Cardiac septum (tissue), 1 donor: ENCODE measurements at regions not wholly inside any gene's neighbourhood (a gene's known extent, or its start where the extent isn't known, plus 50 kb on each side); places are given as distances from the start of the nearest gene placed in this dataset.
"Not testable (repeated sequence)": the region's sequence is repeated elsewhere in the genome, so short reads cannot be mapped to it uniquely, and the experiment has no call there.

Source experiments
- DNase-seq: peaks from one replicate; pipeline ENCODE4 v3.0.0-alpha.2; 2020; ENCODE audit warnings: low spot score
- intact Hi-C: fragments of 100-400 bp; cut with DNase I; formaldehyde crosslinking; loops from one replicate; pipeline ENCODE4 v1.14.0; 2022
- donor health status: DM: no; HTN: no; CAD: no.

DNA sequence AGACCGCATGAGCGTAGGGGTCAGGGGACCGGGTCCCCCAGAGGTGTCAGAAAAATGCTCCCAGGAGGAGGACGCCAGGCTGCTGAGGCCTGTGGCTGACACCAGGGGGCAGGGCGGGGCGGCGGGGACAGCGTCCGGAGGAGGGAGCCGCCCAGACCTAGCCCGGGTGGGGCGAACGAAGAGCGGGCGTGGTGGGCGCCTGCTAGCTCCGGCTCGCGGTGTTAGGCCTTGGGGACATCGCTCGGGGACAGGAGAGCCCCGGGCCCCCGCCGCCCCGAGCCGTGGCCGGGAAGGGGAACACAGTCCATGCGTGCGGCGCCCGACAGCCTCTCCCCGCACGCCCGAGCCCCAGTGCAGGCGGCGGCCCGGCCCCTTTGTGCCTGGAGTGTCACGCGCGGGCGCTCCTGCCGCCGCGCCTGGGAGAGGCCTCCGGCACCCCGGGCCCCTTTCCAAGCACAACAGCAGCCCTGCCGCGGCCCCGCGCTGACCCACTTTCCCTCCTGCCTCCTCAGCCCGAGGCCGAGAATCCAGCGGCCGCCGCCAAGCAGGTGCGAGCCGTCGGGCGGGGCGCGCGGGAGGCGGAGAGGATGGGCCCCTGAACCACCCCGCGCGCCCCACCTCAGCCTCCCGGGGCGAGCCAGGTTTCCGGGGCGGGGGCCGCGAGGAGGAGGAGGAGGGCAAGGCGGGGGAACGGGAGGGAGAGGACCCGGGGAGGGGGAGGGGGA lies 111.0 kb upstream of the KLF13 start:
- intact Hi-C loops, result loop anchor here (1.0 to 5.0 kb wide), 4 partner anchors 21 to 222 kb away; partner anchors contain the start of gene KLF13
- peak; percentile 95 for DNase-seq

DNA sequence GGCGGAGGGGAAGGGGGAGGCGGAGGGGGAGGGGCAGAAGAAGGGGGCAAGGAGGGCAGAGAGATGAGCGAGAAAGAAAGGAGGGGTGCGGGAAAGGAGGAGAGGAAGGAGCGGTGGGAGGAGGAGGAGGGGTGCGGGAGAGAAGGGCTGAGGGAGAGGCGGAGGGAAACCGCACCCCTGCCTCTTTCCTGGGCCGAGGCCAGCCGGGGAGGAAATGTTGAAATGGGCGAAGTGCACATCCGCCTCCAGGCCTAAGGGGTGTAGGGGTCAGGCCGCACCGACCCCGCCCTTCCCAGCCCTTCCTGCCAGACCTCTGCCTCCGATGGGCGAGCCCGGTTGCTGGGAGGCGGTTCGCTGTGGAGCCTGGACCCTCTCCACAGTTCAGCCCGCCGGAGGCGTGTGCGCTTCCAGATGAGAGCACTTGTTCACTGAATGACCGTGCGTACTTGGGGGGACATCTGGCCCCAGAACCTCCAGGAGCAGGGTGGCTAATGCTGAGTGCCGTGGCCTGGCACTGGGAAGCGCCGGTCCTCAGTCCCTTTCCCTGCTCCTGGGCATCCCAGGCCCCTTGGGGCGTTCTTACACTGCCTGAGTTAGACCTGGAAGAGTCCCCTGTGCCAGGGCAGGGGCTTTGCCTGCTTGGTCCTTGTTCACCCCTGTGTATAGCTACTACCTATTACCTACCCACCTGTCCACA lies 110.3 kb upstream of the KLF13 start:
- peak; percentile 96 for DNase-seq
- intact Hi-C loops, result loop anchor here (1.0 to 5.0 kb wide), 2 partner anchors 110 to 221 kb away; partner anchors contain the start of gene KLF13

DNA sequence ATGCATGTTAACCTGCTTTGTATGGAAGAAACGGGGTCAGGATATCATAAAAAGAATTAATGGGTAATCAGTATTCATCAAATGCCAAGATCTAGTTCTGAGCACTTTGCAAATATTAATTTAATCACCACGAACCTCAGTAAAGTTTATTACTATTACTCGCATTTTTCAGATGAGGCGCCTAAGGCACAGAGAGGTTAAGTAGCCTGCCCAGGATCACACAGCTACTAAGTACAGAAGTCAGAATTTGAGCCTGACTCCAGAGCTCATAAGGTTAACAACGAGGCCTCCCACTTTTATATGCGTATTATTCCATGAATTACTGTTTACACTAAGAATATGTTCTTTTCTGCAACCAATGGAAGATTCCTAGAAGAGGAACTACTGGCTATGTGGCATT lies 109.6 kb upstream of the KLF13 start:
- intact Hi-C loops, result loop anchor here (5.0 kb wide), 1 partner anchor 220 kb away; no protein-coding TSS in a partner anchor
- DNase-seq, result no peak

DNA sequence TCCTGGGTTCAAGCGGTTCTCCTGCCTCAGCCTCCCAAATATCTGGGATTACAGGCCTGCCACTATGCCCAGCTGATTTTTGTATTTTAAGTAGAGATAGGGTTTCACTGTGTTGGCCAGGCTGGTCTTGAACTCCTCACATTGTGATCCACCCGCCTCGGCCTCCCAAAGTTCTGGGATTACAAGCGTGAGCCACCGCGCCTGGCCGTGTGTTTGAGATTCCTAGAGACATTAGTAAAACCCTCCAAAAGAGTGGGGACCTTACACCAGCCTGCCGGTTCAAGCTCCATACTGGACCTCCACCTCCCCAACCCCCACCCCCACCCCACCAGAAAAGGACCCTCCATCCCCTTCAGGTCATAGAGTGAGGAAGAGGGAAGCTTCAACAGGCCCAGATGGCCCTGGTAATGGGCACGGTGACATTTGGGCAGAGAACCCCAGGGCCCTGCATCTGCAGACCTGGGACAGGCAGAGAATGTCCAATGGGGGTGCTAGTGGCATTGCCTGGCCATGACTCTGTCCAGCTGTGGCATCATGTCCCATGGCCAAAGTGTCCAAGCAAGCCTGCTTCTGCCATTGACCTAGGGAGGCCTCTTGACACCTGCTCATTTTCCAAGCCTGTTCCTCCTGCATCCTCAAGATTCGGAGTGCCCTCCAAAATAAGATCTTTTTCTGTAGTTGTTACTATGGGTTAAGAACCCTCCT lies 108.9 kb upstream of the KLF13 start:
- intact Hi-C loops, result loop anchor here (5.0 kb wide), 1 partner anchor 220 kb away; no protein-coding TSS in a partner anchor
- DNase-seq, result no peak

DNA sequence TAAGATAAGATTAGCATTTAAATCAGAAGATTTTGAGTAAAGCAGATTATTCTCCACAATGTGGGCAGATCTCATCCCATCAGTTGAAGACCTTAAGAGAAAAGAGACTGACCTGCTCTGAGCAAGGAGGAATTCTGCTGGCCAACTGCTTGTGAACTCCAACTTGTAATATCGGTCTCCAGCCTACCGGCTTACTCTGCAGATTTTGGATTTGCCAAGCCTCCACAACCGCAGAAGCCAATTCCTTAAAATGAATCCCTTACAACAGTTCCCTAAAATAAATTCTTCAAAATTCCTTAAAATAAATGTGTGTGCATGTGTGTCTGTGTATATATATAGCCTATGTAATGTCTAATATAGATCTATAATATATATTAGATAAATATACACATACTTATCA lies 107.4 kb upstream of the KLF13 start:
- intact Hi-C loops, result loop anchor here (5.0 kb wide), 1 partner anchor 218 kb away; no protein-coding TSS in a partner anchor
- DNase-seq, result no peak

DNA sequence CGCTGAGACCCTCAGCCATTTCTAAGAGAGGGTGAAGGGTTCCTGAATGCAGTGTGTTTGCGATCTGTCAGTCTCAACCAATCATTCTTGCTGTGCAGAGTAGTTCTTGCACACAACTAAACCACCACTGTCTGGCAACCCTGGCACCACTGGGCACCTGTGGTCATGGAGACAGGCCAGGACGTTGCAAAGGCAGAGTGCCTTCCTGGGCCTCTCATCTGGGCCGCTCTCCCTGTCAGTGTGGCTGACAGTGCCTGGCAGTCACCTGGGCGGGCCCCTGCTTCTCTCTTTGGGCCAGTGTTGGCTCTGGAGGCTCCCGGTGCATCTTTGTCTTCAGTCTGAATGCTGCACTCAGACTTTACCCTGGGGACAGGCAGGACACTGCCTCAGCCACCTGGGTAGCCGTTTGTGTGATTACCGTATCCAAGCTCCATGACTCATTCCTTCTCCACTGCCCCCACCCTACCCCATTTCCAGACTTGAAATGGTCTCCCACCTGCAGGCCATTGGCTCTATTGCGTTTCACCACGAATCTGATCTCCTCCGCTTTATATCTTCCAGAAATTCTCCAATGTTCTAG lies 104.6 kb upstream of the KLF13 start:
- no peak for DNase-seq
- intact Hi-C loops, result no loop called here

DNA sequence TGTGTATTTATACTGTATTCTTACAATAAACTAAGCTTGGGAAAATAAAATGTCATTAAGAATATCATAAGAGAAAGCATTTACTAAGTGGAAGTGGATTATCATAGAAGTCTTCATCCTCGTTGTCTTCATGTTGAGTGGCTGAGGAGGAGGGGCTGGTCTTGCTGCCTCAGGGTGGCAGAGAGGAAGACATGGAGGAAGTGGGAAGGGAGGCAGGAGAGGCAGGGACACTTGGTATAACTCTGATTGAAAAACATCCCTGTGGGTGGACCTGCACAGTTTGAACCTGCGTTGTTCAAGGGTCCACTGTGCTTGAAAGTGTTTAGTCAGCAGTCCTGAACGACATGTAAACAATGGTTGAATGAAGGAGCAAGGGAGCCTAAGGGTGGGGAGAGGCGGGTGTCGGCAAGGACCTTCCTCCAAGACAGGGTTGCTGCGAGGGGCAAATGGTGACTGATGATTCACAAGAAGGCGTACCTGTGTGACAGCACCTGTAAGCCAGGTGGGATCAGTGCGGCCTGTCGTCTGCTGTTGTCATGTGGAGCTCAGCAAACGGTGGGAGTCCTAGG lies 103.8 kb upstream of the KLF13 start:
- DNase-seq, result no peak
- intact Hi-C loops, result no loop called here

DNA sequence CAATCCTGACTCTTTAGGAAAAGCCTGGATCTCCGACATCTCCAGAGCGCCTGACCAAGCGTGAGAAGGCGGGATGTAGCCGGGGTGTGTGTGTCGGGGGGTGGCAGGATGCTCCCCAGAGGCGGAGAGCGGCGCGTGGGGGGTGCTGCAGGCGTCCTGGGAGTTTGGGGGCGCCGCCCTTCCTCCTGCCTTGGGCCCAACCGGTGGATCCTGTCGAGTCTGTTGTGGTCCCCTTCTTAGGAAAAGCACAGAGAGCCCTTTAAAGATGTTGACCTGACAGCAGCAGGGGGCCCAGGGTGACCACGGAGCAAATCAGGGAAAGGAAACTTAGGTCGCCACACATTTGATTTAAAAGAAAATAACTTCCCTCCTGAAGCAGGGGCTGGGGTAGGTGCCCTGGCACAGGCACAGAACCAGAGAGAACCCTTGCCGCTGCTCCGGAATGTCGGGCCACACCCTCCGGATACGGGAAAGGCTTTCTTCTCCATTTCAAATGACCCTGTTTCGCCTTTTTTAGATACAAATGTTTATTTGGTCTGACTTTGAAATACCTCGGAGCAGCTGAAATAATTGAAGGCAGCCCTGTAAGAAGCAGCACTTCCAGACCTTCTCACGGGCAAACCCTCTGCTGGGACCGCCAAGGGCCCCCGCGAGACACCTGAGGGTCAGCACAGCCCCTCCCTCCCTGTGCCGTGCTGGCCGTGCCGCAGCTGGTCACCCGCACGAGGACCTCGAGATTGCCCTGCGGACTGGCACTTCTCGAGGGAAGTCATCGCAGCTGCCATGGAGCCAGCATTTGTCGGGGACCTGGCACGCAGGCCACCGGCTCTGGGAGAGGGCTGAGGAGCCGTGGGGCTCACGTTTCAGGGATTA lies 102.9 kb upstream of the KLF13 start:
- intact Hi-C loops, result no loop called here

DNA sequence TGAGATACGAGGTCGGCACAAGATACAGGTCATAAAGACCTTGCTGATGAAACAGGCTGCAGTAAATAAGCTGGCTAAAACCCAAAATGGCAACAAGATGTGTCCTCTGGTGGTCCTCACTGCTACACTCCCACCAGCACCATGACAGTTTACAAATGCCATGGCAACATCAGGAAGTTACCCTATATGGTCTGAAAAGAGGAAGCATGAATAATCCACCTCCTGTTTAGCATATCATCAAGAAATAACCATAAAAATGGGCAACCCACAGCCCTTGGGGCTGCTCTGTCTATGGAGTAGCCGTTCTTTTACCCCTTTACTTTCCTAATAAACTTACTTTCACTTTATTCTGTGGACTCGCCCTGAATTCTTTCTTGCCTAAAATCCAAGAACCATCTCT lies 102.0 kb upstream of the KLF13 start:
- DNase-seq, intact Hi-C loops: not testable (repeated sequence)

More for the DNA sequence above, 102.9 kb upstream of the KLF13 start:
- no peak for DNase-seq

DNA sequence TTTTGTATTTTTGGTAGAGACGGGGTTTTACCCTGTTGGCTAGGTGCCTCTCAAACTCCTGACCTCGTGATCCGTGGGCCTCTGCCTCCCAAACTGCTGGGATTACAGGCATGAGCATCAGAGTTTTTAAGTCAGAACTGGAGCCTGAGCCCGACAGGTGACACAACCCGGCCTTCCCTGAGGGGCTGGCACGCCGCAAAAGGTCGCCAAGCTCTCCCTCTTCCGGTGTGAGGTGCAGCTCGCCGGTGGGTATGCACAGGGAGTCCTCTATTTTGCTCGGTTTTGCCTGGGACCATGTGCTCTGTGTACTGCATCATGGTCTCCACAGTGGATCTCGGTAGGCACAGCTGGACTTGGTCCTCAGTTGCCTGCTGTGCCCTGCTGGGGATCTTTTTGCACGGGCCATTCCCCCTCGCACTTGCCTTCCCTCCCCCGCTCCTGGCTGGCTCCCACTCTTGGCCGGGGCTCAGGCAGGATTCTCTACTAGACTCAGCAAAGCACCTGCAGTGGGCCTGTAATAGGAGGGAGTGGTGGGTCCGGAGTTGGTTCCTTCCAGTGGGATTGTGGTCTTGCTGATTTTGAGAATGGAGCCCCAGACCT lies 101.2 kb upstream of the KLF13 start:
- intact Hi-C loops, result no loop called here
- no peak for DNase-seq

DNA sequence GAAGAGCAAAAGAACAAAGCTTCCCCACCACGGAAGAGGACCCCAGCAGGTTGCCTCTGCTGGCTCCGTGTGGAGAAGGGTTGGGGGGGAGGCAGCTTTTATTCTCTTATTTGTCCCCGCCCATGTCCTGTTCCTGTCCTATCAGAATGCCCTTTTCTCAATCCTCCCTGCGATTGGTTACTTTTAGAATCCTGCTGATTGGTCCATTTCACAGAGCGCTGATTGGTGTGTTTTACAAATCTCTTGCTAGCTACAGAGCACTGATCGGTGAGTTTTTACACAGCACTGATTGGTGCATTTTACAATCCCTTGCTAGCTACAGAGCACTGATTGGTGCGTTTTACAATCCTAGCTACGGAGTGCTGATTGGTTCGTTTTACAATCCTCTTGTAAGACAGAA lies 100.6 kb upstream of the KLF13 start:
- intact Hi-C loops, result no loop called here
- no peak for DNase-seq

DNA sequence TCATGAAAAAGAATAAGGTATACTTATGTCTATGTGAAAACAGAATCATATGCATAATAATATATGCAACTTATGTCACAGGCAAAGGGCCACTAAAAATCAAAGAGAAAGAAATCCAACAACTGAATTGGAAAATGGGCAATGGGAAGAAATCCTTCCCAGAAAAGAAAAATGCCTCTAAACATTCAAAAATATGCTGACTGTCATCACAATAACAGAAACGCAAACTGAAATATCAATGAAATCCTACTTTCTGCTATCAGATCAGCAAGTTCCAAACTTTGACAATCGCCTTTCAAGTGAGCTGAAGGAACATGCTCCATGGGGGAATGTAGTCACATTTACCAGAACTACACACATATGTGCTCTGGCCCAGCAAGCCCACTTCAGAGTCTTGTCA lies 99.4 kb upstream of the KLF13 start:
- no peak for DNase-seq
- intact Hi-C loops, result no loop called here

DNA sequence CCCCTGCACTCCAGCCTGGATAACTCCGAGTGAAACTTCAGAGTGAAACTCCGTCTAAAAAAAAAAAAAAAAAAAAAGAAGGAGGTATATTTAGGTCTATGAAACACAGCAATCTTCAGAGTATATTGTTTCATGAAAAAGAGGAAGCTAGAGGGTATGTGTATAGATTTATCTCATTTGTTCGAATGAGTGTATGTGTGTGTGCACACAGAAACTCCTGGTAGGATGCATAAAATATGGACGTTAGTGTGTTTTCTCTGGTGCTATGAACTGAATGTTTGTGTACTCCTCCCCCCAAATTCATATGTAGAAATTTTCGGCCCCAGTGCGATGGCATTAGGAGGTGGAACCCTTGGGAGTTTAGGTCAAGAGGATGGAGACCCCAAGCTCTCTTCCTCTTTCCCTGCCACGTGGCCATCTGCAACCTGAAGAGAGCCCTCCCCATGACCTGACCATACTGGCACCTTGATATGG lies 98.6 kb upstream of the KLF13 start:
- intact Hi-C loops, result no loop called here
- DNase-seq, result no peak

DNA sequence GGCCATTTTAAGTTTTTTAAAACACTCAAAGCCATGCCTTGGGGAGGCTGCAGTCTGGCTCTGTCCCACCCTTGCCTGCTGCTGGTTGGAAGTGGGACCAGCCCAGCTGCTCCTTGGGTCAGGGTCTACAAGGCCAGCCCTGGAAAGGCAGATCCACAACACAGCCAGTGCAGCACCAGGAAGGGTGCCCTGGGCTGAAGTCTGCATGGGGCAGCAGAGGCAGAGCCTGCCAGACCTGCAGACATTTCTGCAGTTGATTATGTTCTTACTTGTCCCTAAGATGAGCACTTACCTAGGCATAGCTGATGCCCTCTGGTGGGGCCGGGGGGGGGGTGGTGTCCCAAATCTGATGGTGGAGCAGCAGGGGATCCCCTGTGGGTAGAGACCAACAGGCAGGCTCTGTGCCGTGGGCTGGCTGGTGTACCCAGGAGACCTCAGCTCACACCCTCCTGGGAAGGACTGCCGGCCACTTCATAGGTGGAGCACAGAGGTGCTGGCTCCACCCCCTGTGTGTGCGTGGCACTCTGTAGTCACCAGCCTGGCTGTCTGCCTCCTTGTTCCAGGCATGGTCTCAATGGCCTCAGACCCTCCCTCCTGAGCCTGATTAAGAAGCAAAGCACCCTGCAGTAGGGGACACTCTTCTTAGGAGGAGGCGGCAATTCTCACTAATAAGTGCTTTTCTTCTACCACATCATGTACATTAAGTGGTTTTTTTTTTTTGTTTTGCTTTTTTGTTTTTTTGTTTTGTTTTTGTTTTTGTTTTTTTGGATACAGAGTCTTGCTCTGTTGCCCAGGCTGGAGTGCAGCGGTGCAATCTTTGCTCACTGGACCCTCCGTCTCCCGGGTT lies 97.4 kb upstream of the KLF13 start:
- DNase-seq, result no peak
- intact Hi-C loops, result no loop called here

DNA sequence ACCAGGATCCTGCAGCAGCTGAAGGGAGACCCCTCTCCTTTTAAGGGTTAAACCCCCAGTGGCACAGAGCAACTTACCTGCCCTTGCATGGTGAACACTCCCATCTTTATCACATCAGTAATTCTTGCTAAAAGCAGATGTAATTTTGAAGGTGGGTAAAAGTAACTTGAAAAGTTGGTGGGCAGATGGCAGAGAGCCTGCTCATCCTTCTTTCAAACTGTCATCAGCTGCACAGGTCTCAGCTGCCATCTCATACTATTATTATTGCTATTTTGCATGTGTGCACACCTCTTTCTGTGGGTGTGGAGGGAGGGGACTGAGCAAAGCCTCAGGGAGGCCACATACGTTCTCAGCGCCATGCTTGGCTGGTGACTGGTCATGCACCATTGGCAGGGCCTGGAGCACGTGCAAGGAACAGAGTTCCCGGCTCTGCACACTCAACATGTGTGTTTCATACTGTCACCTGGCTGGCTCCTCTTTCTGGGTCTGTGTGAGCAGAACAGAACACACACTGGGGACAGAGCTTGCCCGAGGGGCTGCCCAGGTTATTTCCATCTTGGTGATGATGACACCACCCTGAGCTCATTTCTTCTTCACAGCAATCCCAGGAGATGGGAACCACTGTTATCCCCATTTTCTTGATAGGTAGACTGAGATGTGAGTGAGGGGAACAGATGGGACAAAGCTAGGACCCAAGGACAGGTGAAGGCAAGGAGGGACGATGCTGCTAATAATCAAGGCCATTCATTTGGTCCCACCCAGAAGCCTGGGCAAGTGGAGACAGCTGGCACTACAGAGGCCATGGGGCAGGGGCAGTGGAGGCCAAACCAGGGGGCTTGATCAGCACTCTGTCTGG lies 95.8 kb upstream of the KLF13 start:
- peak; percentile 41 for DNase-seq
- intact Hi-C loops, result no loop called here

DNA sequence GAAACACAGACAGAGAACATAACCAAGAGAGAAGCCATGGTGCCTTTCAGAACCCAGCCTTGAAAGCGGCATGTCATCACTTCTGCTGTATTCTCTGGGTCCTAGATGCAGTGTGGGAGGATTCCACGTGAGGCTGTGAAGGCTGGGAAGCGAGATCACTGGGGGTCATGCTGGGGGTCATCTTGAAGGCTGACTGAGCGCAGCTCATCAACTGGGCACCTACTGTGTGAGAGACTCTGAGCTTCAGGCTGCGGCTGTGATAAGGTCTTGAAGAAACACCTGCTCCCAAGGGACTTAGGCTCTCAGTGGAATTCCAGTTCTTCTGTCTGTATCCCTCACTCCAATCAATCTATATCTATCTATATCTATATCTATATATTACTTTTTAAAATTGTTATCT lies 91.8 kb upstream of the KLF13 start:
- intact Hi-C loops, result loop anchor here (5.0 kb wide), 4 partner anchors 67 to 157 kb away; partner anchors contain the start of gene KLF13
- DNase-seq, result peak; percentile 36
